Glomerular visceral epithelial cell (primary cell): ENCODE measurements at regions not wholly inside any gene's neighbourhood (a gene's known extent, or its start where the extent isn't known, plus 50 kb on each side); places are given as distances from the start of the nearest gene placed in this dataset.
"Not testable (repeated sequence)": the region's sequence is repeated elsewhere in the genome, so short reads cannot be mapped to it uniquely, and the experiment has no call there.

ENCODE experiments used
- DNase-seq: peaks from one replicate; pipeline ENCODE4 v3.0.0-alpha.2; 2016; ENCODE audit errors: extremely low spot score

DNA sequence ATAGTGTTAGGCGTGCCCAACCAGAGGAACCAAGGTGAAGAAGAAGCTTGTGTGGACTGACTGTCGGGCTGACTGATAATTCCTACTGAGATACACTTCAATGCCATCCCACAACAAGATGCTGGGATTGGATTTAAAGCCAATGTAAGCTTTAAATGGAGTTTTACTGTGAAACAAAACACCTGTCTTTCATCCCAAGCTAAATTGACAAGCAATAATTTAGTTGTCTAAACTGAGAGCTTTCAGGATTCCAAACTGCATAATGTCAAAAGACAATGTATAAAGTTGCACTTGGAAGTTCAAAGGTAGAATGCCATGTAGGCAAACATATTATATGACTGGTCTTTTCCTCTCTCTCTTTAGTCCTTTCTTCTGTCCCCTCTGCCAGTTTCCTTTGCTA is 1025.3 kb upstream of the FANCL start:
- no peak for DNase-seq

GRCh38 chr2:59259913-59260312 is 1018.8 kb upstream of the FANCL start:
- no peak for DNase-seq

DNA sequence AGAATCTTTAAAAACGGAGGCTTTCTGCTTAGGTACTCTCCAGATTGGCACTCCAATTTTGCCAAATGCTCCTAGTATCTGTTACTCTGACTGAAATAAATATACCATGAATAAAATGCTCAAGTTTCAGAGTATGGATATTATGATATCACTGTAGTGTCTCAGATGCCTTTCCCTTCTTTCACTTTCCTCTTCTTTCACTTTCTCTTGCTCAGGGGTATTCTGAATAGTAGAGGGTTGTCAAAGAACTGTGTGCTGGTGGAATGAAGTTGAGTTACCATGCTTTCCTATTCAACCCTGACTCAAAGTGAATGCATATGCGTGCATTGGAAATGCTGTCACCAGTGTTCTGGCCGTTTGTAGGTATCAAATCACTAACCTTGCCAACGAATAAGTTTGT is 1015.2 kb upstream of the FANCL start:
- DNase-seq = no peak

DNA sequence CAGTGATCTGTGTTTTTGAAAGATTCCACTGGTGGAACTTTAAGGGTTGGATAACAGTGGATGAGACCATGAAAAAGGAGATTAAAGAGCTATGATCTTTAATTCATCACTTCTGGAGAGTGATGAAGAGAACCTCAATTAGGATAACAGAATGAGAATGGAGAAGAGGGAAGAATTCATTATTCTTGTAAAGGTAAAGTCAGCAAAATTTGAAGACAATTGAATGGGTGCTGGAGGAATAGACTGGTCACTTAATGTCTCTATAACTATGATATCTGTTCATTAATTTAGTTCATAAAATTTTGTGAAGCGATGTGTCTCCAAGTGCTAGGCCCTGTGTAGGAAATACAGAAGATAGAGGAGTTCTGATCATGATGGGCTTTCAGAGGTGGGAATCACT is 1013.2 kb upstream of the FANCL start:
- DNase-seq = no peak

DNA sequence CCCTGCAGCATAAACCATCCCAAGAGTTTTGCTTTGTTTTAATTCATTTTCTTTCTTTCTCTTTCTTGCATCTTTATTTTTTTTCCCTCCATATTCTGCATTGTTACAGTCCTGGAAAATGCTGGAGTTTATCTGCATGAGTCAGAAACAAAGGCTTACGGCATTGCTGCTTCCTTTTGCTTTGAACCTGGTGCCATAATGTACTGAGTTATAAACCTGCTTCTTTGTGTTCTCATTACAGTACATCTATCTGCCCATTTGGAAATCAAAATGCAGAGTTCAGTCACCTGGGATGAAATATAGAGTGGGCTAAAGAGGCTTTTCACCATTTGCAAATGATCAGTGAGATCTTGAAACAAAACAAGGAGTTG is 1009.2 kb upstream of the FANCL start:
- no peak for DNase-seq

GRCh38 chr2:59249441-59250306 is 1008.5 kb upstream of the FANCL start:
- no peak for DNase-seq

DNA sequence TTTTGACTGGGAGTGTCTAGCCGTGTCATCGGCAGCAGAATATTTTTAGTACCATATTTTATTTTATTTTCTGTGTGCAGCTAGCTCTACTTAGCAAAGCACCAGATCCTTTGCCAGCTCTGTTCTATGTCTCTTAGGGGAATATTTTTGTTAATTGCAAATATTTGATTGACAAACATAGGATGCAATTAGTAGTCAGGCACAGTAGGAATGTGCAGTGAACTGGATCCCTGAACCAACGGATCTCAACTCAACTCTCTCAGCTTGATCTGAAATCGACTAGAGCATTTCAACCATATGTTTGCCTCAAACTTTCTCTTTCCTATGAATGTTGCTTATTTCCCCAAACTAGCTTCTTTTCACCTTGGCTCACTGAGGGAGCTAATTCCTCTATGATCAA is 998.0 kb upstream of the FANCL start:
- no peak for DNase-seq

- DNase-seq = no peak
Observed at GRCh38 chr2:59237311-59237710, 996.2 kb upstream of the FANCL start.

DNA sequence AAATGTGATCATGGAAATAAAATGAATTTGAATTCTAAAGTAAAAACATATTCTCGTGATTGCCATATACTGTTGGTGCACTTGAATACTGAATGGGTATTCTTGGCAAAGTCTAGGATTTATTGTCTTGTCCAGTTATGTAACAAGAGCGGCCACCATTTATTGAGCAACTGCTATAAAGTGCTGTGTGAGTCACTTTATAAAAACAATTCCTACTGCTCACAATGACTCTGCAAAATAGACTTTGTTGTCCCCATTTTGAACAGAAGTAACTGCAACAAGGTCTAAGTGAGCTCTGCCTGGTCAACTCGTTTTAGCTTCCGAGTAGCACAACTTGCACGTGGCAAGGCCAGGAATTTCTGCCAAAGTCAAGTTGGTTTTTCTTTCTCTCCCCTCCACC is 995.6 kb upstream of the FANCL start:
- no peak for DNase-seq

- DNase-seq = no peak
Observed at GRCh38 chr2:59233920-59234319, 992.8 kb upstream of the FANCL start.

- no peak for DNase-seq
Observed at GRCh38 chr2:59233448-59233847, 992.3 kb upstream of the FANCL start.

DNA sequence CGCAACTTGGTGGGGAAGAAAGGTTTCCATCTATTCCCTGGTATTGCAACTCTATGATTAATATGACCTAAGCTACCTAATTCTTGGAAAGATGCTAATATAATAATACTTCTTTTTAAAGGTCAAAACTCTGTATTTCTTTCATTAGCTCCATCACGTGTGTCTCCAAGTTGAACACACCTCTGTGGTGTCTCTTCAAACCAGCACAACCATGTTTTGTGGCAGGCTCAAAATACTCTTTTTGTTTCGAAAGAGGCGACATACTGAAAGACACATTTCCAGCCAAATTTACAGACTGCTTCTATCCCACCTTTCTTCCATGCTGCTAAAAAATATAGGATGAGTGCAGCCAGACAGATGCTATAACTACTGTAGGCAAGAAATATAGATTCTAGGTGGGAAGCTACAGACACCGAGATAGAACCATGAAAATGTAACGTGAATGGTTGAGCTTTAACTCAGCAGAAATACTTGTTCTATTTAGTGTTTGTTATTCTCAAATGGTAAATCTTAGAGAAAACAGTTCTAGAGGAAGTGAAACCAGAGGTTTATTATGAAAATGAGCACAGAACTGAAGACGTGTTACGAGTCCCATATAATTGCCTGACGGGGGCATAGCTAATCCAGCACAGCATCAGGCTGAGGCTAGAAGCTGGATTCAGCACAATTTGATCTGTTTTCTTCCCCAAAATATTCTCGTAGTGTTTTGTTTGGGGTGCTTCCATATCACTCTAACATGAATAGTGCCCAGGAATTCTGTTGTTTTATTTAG is 991.5 kb upstream of the FANCL start:
- DNase-seq = no peak

DNA sequence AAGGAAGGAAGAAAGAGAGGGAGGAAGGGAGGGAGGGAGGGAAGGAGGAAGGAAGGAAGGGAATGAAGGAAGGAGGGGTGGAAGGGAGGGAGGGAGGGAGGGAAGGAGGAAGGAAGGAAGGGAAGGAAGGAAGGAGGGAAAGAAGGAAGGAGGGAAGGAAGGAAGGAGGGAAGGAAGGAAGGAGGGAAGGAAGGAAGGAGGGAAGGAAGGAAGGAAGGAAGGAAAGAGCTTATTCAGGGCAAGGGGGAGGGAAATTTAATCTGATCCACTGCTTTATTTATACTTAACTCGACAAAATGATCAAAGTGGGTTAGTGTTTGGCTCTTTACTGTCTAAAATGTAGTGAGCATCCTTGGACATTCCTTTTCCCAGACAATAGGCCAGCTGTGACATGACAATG is 985.2 kb upstream of the FANCL start:
- DNase-seq = not testable (repeated sequence)

DNA sequence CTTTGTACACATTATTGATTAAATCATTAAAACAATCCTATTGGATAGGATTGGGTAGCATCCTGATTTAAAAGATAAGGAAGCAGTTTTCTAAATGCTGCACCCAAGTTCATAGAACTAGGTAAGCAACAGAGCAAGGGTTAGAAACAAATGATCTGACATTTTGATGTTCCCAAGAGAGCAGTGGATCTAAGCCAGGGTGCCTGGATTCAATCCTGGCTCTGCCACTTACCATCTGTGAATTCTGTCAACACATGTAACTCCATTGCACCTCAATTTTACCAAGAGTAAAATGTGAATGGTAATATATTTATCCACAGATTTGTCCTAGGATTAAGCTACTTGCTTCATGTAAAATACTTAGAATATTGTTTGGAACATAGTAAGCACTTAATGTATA is 982.6 kb upstream of the FANCL start:
- DNase-seq = no peak

DNA sequence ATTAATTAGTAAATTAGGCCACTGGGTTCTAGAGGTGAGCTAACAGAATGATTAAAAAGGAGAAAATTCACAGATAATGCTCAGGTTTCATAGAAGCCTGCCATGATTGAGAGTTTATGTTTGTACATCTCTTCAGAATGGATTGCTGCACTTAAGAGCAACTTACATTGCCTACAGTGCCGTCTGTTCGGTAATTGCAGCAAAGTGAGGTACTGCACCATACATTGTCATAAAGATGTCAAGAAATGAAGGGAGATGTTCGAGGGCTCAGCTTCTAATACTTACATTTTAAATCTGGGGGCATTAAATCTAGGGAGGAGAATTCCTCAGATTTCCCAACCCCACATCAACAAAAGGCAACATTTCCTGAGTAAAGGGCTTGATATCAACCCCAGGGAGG is 976.2 kb upstream of the FANCL start:
- no peak for DNase-seq

DNA sequence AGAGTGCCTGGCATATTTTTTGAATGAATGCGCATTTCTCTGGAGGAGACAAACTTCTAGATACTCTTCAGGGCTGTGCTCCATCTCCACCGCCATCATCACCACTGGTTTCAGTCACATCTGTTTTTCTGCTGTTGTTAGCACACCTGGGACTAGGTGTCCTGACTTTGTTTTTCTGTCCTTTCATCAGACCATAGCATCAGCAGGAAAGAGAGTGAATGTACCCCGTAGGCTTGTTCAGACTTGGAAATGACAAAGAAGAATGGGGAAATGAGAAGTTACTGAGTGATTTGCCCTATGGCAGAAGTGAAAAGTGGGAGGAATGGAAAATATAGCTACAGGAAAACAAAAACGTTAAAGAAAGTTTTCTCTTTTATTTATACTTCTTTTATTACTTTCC is 965.2 kb upstream of the FANCL start:
- no peak for DNase-seq

DNA sequence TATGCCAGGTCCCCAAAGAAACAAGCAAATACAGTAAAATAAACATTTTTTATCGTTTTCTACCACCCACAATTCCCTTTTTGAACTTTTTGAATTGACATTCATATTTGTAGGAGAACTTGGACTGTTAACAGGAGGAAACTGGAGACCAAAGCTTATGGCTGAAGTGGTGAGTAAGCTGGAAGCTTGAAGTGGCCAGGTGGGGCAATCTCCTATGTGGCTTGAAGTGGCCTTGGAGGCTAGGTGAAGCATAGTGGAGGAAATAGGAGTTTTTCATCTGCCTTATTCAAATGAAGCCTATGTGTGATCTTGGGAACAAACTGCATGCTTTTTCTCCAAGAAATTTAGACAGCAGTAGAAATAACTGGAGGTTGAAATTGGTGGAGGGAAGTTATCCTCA is 962.9 kb upstream of the FANCL start:
- no peak for DNase-seq

GRCh38 chr2:59196491-59196890 is 955.4 kb upstream of the FANCL start:
- no peak for DNase-seq

GRCh38 chr2:59195851-59196250 is 954.7 kb upstream of the FANCL start:
- DNase-seq = no peak

DNA sequence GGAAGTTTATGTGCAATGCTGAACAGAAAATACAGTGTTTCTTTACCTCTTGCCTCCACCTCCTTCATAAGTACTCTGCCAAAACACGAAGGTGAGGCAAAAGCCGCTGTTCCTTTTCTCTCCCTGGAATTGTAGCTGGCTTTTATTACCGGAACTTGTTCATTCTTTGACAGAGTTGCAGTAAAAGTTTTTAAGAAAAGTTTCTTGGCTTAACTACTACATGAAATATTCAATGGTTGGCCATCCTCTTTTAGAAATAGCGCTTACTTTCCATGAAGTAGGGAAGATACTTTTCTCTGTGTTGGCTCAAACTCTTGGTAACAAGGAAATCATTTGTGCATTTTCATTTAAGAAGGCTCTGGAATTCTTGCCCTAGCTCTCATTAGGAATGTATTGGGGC is 950.7 kb upstream of the FANCL start:
- DNase-seq = no peak

- no peak for DNase-seq
Observed at GRCh38 chr2:59190518-59190917, 949.4 kb upstream of the FANCL start.

- no peak for DNase-seq
Observed at GRCh38 chr2:59184276-59185020, 943.3 kb upstream of the FANCL start.

DNA sequence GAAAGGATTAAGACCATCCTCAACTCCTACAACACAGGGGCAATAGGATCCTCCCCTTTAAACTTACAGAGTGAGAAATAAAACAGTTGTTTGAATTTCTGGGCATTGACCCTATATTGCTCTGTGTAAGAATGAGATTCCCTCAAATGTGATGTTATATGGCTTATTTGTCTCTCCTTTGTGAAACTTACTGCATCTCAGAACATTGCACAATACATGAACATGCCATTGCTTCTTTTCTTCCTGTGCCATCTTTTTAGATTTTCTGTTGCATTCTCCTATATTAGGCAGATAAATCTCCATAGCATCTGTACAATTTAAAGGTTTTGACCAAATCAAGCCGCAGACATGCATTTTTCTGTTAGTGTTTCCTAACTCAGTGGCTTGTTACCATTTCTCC is 941.9 kb upstream of the FANCL start:
- DNase-seq = no peak
